NCI-H1930 (cell line): ENCODE measurements at regions not wholly inside any gene's neighbourhood (a gene's known extent, or its start where the extent isn't known, plus 50 kb on each side); places are given as distances from the start of the nearest gene placed in this dataset.
A peak's percentile ranks its signal among the peaks of the same experiment; 100 is the strongest.

Experiments
- DNase-seq, 2 experiments: peaks; one replicate each; lab custom pipeline; 2025; lab: John Stamatoyannopoulos, UW

- DNase-seq: no peak
Measured at GRCh38 chr3:164572436-164572835, 505.9 kb downstream of the SI start.

- DNase-seq: no peak
Measured at GRCh38 chr3:164550857-164551256, 527.4 kb downstream of the SI start.

GRCh38 chr3:164539215-164539614, 539.1 kb downstream of the SI start:
- DNase-seq: no peak

GRCh38 chr3:164537485-164537884, 540.8 kb downstream of the SI start:
- DNase-seq: no peak

GRCh38 chr3:164533275-164533674, 545.0 kb downstream of the SI start:
- peak; percentile 57 to 60 for DNase-seq

- no peak for DNase-seq
Measured at GRCh38 chr3:164526250-164526649, 552.0 kb downstream of the SI start.

- no peak for DNase-seq
Measured at GRCh38 chr3:164524201-164524600, 554.1 kb downstream of the SI start.

GRCh38 chr3:164522073-164522763, 556.1 kb downstream of the SI start:
- no peak for DNase-seq

- no peak for DNase-seq
Measured at GRCh38 chr3:164521644-164522043, 556.7 kb downstream of the SI start.

- DNase-seq: no peak
Measured at GRCh38 chr3:164521139-164521538, 557.2 kb downstream of the SI start.

- DNase-seq: no peak
Measured at GRCh38 chr3:164515256-164515655, 563.0 kb downstream of the SI start.

- no peak for DNase-seq
Measured at GRCh38 chr3:164514576-164514975, 563.7 kb downstream of the SI start.

- DNase-seq: no peak
Measured at GRCh38 chr3:164507886-164508285, 570.4 kb downstream of the SI start.

- DNase-seq: no peak
Measured at GRCh38 chr3:164498917-164499316, 579.4 kb downstream of the SI start.

GRCh38 chr3:164488893-164489292, 589.4 kb downstream of the SI start:
- no peak for DNase-seq

GRCh38 chr3:164486150-164486549, 592.1 kb downstream of the SI start:
- no peak for DNase-seq

GRCh38 chr3:164479978-164480377, 598.3 kb downstream of the SI start:
- DNase-seq: no peak

- no peak for DNase-seq
Measured at GRCh38 chr3:164479406-164479805, 598.9 kb downstream of the SI start.

GRCh38 chr3:164478323-164478722, 600.0 kb downstream of the SI start:
- DNase-seq: no peak

GRCh38 chr3:164477403-164477802, 600.9 kb downstream of the SI start:
- no peak for DNase-seq

- DNase-seq: no peak
Measured at GRCh38 chr3:164476631-164477030, 601.7 kb downstream of the SI start.

GRCh38 chr3:164470471-164470870, 607.8 kb downstream of the SI start:
- DNase-seq: no peak

GRCh38 chr3:164468055-164468454, 610.2 kb downstream of the SI start:
- no peak for DNase-seq

- no peak for DNase-seq
Measured at GRCh38 chr3:164467007-164467406, 611.3 kb downstream of the SI start.
